Astrocyte (in vitro differentiated cells and primary cell): ENCODE measurements at regions not wholly inside any gene's neighbourhood (a gene's known extent, or its start where the extent isn't known, plus 50 kb on each side); places are given as distances from the start of the nearest gene placed in this dataset.

ENCODE experiments used
- CTCF ChIP-seq: IDR thresholded peaks from 2 replicates; pipeline ENCODE4 v1.5.1; 2011; ENCODE audit warnings: low read depth, mild to moderate bottlenecking, inconsistent platforms, low read length, moderate library complexity; ENCODE audit not compliant: insufficient read depth
- EZH2 ChIP-seq: IDR thresholded peaks from 2 replicates; pipeline ENCODE4 v1.6.1; 2012; ENCODE audit warnings: mild to moderate bottlenecking, low read length, inconsistent platforms; ENCODE audit not compliant: insufficient read depth

DNA sequence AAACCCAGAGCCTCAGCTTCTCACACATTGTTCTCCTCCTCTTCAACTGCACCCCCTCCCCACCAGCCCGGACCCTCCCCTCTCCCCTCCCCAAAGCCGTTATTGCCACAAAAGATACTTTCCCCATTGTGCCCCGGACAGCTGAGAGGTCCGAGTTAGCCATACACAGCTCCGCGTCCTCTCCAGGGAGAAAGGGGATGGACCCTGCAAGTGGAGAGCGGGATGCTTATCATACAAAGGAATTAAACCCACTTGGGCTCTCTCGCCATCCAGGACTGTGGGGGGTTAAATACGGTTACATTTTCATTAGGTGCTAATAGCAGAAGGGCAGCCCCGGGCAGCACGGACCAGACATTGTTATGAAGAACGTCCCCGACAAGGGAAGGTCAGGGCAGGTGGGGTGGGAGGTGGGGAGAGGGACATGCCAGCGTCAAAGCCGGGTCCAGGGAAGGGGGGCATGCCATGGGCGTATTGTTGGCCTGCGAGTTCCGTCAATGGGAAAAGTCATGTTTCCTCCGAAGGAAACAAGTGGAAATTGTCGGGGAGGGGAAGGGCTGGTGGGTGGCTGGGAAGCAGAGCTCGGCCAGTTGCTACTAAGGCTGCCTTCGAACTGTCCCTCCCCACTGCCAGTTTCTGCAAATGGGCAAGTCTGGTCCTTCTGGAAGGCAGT, 99.1 kb downstream of the SOX9 start:
- TF ChIP-seq CTCF: no peak
- no peak for TF ChIP-seq EZH2
